ENCODE measurements at regions not wholly inside any gene's neighbourhood (a gene's known extent, or its start where the extent isn't known, plus 50 kb on each side); places are given as distances from the start of the nearest gene placed in this dataset.

GRCh38 chr6:132136981-132137380 lies 185.8 kb upstream of the CCN2 start:
- no peak for TF ChIP-seq CTCF (IDR thresholded peaks at IDR 0.05)
- TF ChIP-seq POLR2A (IDR thresholded peaks at IDR 0.05), result no peak

All from stomach (tissue), 4 donors.